Fibroblast of villous mesenchyme (primary cell): ENCODE measurements at regions not wholly inside any gene's neighbourhood (a gene's known extent, or its start where the extent isn't known, plus 50 kb on each side); places are given as distances from the start of the nearest gene placed in this dataset.

Source experiments
- DNase-seq: peaks from one replicate; pipeline ENCODE4 v3.0.0-alpha.2; 2010; ENCODE audit warnings: low read depth
- H3K4me3 ChIP-seq: 2 replicates; pipeline ENCODE4 v1.5.1; 2011; ENCODE audit warnings: low read depth, mild to moderate bottlenecking, low read length
- TF ChIP-seq, protein P1 (sequence below): IDR thresholded peaks from 2 replicates; pipeline ENCODE4 v1.5.1; 2012; ENCODE audit warnings: low read depth, mild to moderate bottlenecking, low read length; ENCODE audit not compliant: insufficient read depth

DNA sequence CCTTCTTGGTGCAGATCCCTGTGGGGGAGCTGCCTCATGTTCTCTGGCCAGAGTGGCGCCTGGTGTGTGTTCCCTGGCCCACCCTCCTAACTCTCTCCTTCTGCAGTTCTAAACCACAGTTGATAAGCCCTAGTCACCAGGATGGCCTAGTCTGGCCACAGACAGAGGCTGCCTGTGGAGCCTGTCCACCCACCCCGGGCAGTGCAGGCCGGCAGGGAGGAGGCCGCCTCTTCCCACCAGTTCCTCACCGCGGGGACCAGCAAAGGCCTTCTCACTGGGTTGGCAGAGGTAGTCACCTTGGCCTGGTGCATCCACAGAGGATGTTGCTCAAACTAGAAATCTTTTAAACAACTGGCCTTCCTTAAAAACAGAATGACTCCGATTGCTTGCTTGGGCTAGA, 276.4 kb upstream of the TTC14 start:
- DNase-seq = no peak
- H3K4me3 ChIP-seq = no peak overlapping the region
- TF ChIP-seq, protein P1, sequence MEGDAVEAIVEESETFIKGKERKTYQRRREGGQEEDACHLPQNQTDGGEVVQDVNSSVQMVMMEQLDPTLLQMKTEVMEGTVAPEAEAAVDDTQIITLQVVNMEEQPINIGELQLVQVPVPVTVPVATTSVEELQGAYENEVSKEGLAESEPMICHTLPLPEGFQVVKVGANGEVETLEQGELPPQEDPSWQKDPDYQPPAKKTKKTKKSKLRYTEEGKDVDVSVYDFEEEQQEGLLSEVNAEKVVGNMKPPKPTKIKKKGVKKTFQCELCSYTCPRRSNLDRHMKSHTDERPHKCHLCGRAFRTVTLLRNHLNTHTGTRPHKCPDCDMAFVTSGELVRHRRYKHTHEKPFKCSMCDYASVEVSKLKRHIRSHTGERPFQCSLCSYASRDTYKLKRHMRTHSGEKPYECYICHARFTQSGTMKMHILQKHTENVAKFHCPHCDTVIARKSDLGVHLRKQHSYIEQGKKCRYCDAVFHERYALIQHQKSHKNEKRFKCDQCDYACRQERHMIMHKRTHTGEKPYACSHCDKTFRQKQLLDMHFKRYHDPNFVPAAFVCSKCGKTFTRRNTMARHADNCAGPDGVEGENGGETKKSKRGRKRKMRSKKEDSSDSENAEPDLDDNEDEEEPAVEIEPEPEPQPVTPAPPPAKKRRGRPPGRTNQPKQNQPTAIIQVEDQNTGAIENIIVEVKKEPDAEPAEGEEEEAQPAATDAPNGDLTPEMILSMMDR = no peak

DNA sequence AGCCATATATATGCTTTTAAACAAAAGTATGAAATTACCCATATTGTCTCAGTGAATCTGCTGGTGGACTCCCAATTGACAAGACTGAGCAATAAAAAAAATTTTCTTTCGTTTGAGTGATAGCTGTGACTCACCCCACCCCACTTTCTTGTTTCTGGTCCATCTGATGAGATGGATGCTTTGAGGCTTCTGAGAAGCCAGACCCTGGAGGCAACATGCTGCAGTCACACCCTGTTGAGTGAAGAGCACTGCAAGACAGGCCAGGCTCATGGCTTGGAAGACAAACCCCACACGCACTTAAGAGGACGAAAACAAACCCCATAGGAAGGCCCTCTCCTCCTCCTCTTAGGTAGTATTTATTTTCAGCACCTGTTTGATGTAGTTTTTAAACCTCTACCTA, 276.0 kb upstream of the TTC14 start:
- TF ChIP-seq, protein P1 = no peak
- no peak for DNase-seq
- H3K4me3 ChIP-seq = no peak overlapping the region

DNA sequence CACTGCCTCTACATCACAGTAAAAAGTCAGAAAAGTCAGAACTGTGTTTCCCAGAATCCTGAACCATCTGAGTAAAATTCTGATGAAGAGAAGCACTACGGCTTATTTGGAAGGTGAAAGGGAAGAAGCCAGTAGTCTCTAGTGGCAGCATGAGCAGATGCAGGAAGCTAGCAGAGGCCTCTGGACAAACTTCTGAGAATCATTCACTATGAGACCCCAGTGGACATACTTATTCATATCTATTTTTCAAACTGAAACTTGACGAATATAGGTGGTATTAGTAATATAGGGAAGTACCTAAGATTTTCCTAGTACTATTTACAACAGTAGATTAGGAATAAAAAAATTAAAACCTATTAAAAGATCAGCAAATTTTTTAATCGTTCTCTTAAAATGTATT, 272.8 kb upstream of the TTC14 start:
- no peak overlapping the region for H3K4me3 ChIP-seq
- no peak for DNase-seq
- TF ChIP-seq, protein P1 = no peak

DNA sequence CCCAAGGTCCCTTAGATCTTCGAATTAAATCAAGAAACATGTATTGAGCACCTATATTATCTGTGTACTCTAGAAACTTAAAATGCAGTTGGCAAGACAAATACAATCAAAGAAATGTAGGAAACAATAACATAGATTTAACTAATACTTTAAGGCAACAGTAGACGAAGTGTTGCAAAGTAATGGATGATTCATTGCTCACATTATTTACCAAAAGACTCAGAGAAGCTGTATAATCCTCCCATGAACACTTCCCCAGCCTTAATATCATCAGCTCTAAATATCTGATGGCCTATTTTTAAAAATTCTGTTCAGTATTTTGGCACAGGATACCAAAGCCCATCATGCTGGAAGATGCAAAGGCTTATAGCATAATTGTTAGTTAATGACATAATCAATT, 272.1 kb upstream of the TTC14 start:
- DNase-seq = no peak
- TF ChIP-seq, protein P1 = no peak

DNA sequence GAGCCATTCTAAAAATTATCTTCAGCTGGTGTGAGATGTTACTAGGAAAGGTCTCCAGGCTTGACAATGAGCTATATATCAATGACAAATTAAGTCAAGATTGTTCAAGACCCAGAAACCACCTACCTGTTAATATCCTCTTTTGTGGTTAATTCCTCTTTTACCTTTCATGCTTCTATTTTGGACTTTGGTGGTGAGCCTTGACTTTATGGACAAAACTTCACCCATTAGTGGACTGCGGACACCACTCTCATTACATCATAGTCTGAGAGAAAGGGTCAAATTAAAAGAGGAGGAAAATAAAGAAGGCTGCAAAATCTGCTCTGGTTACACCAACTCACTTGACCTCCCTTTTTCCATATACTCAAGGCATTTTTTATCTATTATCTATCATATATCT, 271.5 kb upstream of the TTC14 start:
- TF ChIP-seq, protein P1 = no peak
- no peak overlapping the region for H3K4me3 ChIP-seq
- DNase-seq = no peak

More for the DNA sequence above, 272.1 kb upstream of the TTC14 start:
- H3K4me3 ChIP-seq = no peak overlapping the region

DNA sequence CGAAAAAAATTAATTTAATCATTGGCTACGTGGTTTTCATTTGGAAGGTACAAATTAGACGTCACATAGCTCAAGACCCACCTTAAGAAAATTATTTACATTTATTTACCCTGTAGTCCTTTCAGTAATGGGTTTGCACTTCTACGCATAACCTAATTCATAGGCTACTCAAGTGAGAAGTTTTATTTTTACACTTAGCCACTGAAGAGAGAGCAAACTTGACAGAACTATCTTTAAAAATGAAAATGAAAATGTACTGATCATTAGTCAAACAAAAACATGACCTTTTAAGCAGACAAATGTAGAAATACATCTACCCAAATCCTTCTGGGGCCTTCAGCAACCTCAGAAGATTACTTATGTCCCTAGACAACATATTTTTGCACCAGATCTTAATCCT, 269.4 kb upstream of the TTC14 start:
- no peak for DNase-seq
- TF ChIP-seq, protein P1 = no peak
- no peak overlapping the region for H3K4me3 ChIP-seq

DNA sequence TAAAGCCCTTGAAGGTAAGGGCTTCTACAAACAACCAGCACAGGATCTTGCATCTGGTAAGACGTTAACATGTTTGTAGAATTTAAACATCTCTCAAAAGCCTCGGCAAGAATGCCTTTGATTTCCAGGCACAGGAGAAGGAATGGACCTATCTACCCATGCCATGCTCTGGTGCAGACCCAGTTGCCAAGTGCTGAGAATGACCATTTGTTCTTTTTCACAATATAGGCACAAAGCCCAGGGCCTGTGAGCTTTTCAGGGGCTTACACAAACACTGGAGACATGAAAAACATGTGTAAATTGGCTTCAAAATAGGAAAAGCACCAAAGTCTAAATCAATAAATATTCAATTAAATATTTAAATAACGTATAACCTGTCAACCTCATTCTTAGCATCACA, 266.9 kb upstream of the TTC14 start:
- DNase-seq = no peak
- TF ChIP-seq, protein P1 = no peak
- H3K4me3 ChIP-seq = no peak overlapping the region
